Osteocyte (in vitro differentiated cells): ENCODE measurements at regions not wholly inside any gene's neighbourhood (a gene's known extent, or its start where the extent isn't known, plus 50 kb on each side); places are given as distances from the start of the nearest gene placed in this dataset.

ENCODE experiments used
- DNase-seq: peaks from one replicate; pipeline ENCODE4 v3.0.0; 2021; ENCODE audit warnings: mixed read lengths; ENCODE audit not compliant: unreplicated experiment; ENCODE audit errors: extremely low spot score
- H3K27ac Mint-ChIP-seq: one replicate; pipeline ENCODE4 v1.8.0; 2021; ENCODE audit warnings: mild to moderate bottlenecking, mixed read lengths; ENCODE audit not compliant: unreplicated experiment
- H3K27me3 Mint-ChIP-seq: one replicate; pipeline ENCODE4 v1.8.0; 2021; ENCODE audit warnings: mixed read lengths; ENCODE audit not compliant: unreplicated experiment
- H3K36me3 Mint-ChIP-seq: one replicate; pipeline ENCODE4 v1.8.0; 2021; ENCODE audit warnings: mixed read lengths; ENCODE audit not compliant: unreplicated experiment
- H3K4me1 Mint-ChIP-seq: one replicate; pipeline ENCODE4 v1.8.0; 2021; ENCODE audit warnings: mixed read lengths; ENCODE audit not compliant: unreplicated experiment
- H3K4me3 Mint-ChIP-seq: one replicate; pipeline ENCODE4 v1.8.0; 2021; ENCODE audit warnings: mild to moderate bottlenecking, moderate library complexity, mixed read lengths; ENCODE audit not compliant: unreplicated experiment
- H3K9me3 Mint-ChIP-seq: one replicate; pipeline ENCODE4 v1.8.0; 2021; ENCODE audit warnings: mixed read lengths; ENCODE audit not compliant: unreplicated experiment
- TF ChIP-seq, protein P1 (sequence below): fragments of 200-600 bp; sonication (generic); IDR thresholded peaks from 2 replicates; pipeline ENCODE4 v1.5.0; 2021; ENCODE audit warnings: antibody characterized with exemption, mild to moderate bottlenecking, moderate library complexity

- H3K4me3 Mint-ChIP-seq: no peak overlapping the region
These were observed 71.9 kb upstream of the PRR23E start for GRCh38 chr3:127120851-127121647.

DNA sequence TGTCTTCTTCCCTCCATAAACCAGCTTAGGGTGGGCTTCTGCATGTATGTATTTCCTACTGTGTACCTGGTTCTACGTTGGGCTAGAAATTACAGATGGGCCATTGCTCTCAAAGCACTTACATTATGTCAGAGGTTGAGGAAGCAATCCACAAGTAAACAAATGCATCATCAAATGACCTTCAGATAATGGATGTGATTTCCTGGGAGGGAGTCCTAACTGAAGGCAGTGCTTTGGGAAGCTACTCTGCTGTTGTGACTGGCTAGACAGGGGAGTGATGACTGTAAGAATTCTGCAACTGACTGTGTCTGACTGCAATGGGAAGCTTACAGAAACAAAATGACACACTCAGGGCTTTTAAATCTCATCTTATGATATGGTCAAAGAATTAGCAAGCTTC is 71.0 kb upstream of the PRR23E start:
- Mint-ChIP-seq H3K27me3 (peaks cover 28% of the 10 kb centered on the region), H3K9me3 (no peaks in the 10 kb centered on the region)

More at GRCh38 chr3:127120851-127121647, 71.9 kb upstream of the PRR23E start:
- Mint-ChIP-seq H3K9me3 (no peaks in the 10 kb centered on the region), H3K27me3 (peaks cover 29% of the 10 kb centered on the region), H3K36me3 (no peaks in the 10 kb centered on the region), H3K27ac (no peak overlapping the region), H3K4me1 (no peaks in the 10 kb centered on the region)
- no peak for DNase-seq
- TF ChIP-seq, protein P1, sequence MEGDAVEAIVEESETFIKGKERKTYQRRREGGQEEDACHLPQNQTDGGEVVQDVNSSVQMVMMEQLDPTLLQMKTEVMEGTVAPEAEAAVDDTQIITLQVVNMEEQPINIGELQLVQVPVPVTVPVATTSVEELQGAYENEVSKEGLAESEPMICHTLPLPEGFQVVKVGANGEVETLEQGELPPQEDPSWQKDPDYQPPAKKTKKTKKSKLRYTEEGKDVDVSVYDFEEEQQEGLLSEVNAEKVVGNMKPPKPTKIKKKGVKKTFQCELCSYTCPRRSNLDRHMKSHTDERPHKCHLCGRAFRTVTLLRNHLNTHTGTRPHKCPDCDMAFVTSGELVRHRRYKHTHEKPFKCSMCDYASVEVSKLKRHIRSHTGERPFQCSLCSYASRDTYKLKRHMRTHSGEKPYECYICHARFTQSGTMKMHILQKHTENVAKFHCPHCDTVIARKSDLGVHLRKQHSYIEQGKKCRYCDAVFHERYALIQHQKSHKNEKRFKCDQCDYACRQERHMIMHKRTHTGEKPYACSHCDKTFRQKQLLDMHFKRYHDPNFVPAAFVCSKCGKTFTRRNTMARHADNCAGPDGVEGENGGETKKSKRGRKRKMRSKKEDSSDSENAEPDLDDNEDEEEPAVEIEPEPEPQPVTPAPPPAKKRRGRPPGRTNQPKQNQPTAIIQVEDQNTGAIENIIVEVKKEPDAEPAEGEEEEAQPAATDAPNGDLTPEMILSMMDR: no peak

GRCh38 chr3:127123533-127123932 is 69.4 kb upstream of the PRR23E start:
- Mint-ChIP-seq H3K4me3 (no peak overlapping the region), H3K36me3 (no peaks in the 10 kb centered on the region), H3K27me3 (peaks cover 22% of the 10 kb centered on the region), H3K9me3 (no peaks in the 10 kb centered on the region), H3K27ac (no peak overlapping the region), H3K4me1 (no peaks in the 10 kb centered on the region)
- TF ChIP-seq, protein P1: no peak
- DNase-seq: no peak

More for the DNA sequence above, 71.0 kb upstream of the PRR23E start:
- no peak for DNase-seq
- H3K27ac Mint-ChIP-seq: no peak overlapping the region
- H3K36me3 Mint-ChIP-seq: no peaks in the 10 kb centered on the region
- TF ChIP-seq, protein P1: no peak
- no peaks in the 10 kb centered on the region for H3K4me1 Mint-ChIP-seq
- no peak overlapping the region for H3K4me3 Mint-ChIP-seq

DNA sequence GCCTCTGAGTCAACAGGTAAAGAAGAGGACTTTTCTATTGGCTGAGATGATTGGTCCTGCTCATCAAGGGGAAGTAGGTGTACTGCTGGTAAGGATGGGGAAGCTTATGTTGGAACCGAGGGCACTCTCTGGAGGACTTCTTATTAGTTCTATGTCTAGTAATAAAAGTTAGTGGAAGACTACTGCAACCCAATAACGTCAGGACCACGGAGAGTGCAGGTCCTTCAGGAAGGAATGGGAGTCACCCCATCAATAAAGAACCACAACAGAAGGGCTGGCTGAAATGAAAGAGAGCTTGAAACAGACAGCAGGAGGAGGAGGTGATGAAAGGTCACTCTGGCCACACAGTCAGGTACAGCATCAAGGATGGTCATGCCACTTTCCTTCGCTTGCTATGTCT is 68.8 kb upstream of the PRR23E start:
- Mint-ChIP-seq H3K4me3 (no peak overlapping the region), H3K9me3 (no peaks in the 10 kb centered on the region), H3K4me1 (no peaks in the 10 kb centered on the region), H3K36me3 (no peaks in the 10 kb centered on the region), H3K27me3 (peaks cover 17% of the 10 kb centered on the region), H3K27ac (no peak overlapping the region)
- no peak for DNase-seq
- TF ChIP-seq, protein P1: no peak

- Mint-ChIP-seq H3K9me3 (no peaks in the 10 kb centered on the region), H3K27ac (no peak overlapping the region), H3K4me3 (no peak overlapping the region), H3K36me3 (no peaks in the 10 kb centered on the region), H3K27me3 (peaks cover 59% of the 10 kb centered on the region), H3K4me1 (peaks cover 10% of the 10 kb centered on the region)
- DNase-seq: peak; percentile 79
- TF ChIP-seq, protein P1: no peak
These were observed 61.3 kb upstream of the PRR23E start for GRCh38 chr3:127131424-127132170.
